M059J (cell line): ENCODE measurements at regions not wholly inside any gene's neighbourhood (a gene's known extent, or its start where the extent isn't known, plus 50 kb on each side); places are given as distances from the start of the nearest gene placed in this dataset.
"Not testable (repeated sequence)": the region's sequence is repeated elsewhere in the genome, so short reads cannot be mapped to it uniquely, and the experiment has no call there.

ENCODE experiments used
- DNase-seq: peaks from one replicate; pipeline ENCODE4 v3.0.0-alpha.2; 2012; ENCODE audit warnings: low read depth

DNA sequence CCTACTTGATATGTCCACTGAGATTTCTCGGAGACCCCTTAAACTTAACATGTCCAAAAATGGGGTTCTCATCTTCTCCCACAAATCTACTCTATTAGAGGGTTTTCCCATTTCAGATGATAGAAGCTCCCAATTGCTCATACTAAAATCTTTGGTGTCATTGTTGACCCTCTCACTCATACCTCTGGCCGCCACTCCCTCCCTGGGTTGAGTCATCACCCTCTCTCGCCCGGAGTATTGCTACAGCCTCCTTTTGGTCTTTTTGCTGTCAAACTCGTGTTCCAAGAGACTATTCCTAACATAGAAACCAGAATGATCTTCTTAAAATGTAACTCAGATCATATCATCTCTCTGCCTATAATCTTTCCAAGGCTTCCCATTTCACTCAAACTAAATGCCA lies 91.0 kb upstream of the GNAQ start:
- peak; percentile 53 for DNase-seq

- peak; percentile 62 for DNase-seq
Measured at GRCh38 chr9:78121488-78121887, 89.9 kb upstream of the GNAQ start.

DNA sequence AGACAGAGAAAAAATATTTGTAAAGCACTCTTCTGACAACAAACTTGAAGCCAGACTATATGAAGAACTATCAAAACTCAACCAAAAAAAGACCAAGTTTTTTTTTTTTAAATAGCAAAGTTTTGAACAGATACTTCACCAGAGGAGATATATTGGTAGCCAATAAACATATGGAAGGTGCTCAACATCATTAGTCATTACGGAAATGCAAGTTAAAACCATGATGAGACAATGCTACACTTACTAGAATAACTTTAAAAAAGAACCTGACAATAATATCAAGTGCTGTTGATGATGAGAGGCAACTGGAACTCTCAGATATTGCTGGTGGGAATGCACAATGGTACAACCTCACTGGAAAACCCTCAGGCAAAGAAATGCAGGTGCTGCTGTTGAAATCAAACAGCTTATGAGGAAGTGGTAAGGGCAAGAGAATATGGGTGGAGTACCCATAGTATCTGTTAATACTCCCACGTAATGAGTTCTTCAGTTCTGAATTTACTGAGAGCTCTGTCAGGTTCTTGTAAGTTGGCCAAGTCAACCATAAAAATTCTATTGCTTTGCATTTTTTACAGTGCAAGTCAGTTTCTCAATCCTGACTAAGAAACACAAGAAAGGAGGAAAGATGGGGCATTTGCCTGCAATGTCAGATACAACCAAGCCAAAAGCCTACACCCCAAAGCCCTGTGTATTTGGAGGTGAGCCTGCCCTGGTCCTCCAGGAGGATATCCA lies 87.3 kb upstream of the GNAQ start:
- peak; percentile 30 for DNase-seq

GRCh38 chr9:78115073-78115472 lies 83.5 kb upstream of the GNAQ start:
- DNase-seq: peak; percentile 27

- no peak for DNase-seq
Measured at GRCh38 chr9:78114581-78114980, 83.0 kb upstream of the GNAQ start.

DNA sequence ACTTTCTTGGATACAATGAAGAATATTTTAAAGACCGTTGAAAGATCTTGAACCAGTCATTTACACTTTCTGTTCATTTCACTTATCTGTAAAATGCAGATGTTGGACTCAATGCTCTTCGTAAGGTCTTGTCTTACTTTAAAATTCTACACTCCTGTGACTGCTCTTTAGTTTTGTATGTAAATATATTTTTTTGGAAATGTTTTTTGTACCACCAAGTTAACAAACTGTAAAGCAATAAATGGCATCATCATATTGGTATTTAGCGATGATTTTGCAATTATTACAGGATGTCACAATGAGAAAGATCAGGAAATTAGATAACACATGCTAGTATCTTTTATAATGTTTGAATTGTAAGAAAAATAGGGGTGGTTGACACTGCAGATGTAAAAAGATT lies 80.8 kb upstream of the GNAQ start:
- DNase-seq: no peak

DNA sequence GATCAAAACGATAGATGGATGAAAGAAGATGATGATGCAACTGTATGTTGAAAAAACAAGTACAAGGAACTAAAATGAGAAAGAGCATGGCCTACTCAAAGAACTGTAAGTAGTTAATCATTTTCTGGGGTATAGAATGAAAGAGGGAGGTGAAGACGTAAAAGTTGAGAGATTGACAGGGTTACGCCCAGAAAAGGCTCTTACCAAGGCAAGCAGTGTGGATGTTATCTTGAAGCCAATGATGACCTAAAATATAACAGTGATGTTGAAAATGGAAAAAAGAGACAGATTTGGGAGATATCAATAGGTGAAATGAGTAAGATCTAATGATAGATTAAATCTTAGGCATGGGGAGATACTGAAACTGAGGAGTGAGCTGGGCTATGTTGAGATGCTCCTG lies 80.4 kb upstream of the GNAQ start:
- DNase-seq: no peak

GRCh38 chr9:78109075-78109474 lies 77.5 kb upstream of the GNAQ start:
- DNase-seq: no peak

DNA sequence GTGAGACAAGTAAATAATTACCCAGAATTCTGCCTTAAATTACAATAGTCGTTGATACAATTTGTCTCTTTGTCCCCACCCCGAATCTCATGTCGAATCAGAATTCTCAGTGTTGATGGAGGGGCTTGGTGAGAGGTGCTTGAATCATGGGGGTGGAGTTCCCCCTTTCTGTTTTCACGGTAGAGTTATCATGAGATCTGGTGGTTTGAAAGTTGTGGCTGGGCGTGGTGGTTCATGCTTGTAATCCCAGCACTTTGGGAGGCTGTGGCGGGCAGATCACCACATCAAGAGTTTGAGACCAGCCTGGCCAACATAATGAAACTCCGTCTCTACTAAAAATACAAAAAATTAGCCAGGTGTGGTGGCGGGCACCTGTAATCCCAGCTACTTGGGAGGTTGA lies 75.0 kb upstream of the GNAQ start:
- DNase-seq: not testable (repeated sequence)

- no peak for DNase-seq
Measured at GRCh38 chr9:78103971-78104433, 72.4 kb upstream of the GNAQ start.

- no peak for DNase-seq
Measured at GRCh38 chr9:78101247-78101646, 69.6 kb upstream of the GNAQ start.

- DNase-seq: no peak
Measured at GRCh38 chr9:78097541-78097940, 65.9 kb upstream of the GNAQ start.

GRCh38 chr9:78091731-78092130 lies 60.1 kb upstream of the GNAQ start:
- no peak for DNase-seq

GRCh38 chr9:78089111-78089510 lies 57.5 kb upstream of the GNAQ start:
- DNase-seq: no peak

DNA sequence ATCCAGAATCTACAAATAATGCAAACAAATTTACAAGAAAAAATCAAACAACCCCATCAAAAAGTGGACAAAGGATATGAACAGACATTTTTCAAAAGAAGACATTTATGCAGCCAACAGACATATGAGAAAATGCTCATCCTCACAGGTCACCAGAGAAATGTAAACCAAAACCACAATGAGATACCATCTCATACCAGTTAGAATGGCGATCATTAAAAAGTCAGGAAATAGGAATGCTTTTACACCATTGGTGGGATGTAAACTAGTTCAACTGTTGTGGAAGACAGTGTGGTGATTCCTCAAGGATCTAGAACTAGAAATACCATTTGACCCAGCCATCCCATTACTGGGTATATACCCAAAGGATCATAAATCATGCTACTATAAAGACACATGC lies 56.6 kb upstream of the GNAQ start:
- DNase-seq: peak; percentile 14
